ENCODE measurements at regions not wholly inside any gene's neighbourhood (a gene's known extent, or its start where the extent isn't known, plus 50 kb on each side); places are given as distances from the start of the nearest gene placed in this dataset.

GRCh38 chr18:14924226-14924625 lies 176.3 kb downstream of the ANKRD30B start:
- Histone ChIP-seq H3K4me1 (peaks cover 8% of the 10 kb centered on the region), H3K27ac (no peak overlapping the region), H3K36me3 (replicated peaks in 1 of 2; ENCODE audit: insufficient read depth in 1 of 2, low read depth in 2 of 2) (no peaks in the 10 kb centered on the region), H3K4me3 (no peak overlapping the region), H3K27me3 (no peaks in the 10 kb centered on the region), H3K9me3 (no peaks in the 10 kb centered on the region)
- intact Hi-C loops (cut with DNase I): no loop called here
- TF ChIP-seq CTCF (IDR thresholded peaks at IDR 0.05) (no peak), POLR2A (IDR thresholded peaks at IDR 0.05) (no peak)
- no peak for DNase-seq
- 59 to 81% methylated on average over 4 of the region's 4 CpGs for WGBS, 2 donors
- ATAC-seq: no peak

- Histone ChIP-seq H3K9me3 (no peaks in the 10 kb centered on the region), H3K27me3 (no peaks in the 10 kb centered on the region), H3K4me1 (no peaks in the 10 kb centered on the region), H3K4me3 (no peak overlapping the region), H3K36me3 (replicated peaks in 1 of 2; ENCODE audit: insufficient read depth in 1 of 2, low read depth in 2 of 2) (no peaks in the 10 kb centered on the region), H3K27ac (no peak overlapping the region)
- intact Hi-C loops (cut with DNase I): no loop called here
- ATAC-seq (no peak), DNase-seq (no peak)
- TF ChIP-seq CTCF (IDR thresholded peaks at IDR 0.05): no peak
- TF ChIP-seq POLR2A (IDR thresholded peaks at IDR 0.05): no peak
- 64 to 73% methylated on average over 3 of the region's 3 CpGs for WGBS, 2 donors
These were observed 177.3 kb downstream of the ANKRD30B start for GRCh38 chr18:14925281-14925709.

GRCh38 chr18:14927701-14928100 lies 179.7 kb downstream of the ANKRD30B start:
- WGBS, 2 donors: 60 to 63% methylated on average over 3 of the region's 3 CpGs
- intact Hi-C loops (cut with DNase I): no loop called here
- no peaks in the 10 kb centered on the region for H3K9me3 ChIP-seq

GRCh38 chr18:14928396-14928795 lies 180.4 kb downstream of the ANKRD30B start:
- intact Hi-C loops (cut with DNase I): no loop called here

More at GRCh38 chr18:14927701-14928100, 179.7 kb downstream of the ANKRD30B start:
- Histone ChIP-seq H3K36me3 (replicated peaks in 1 of 2; ENCODE audit: insufficient read depth in 1 of 2, low read depth in 2 of 2) (no peaks in the 10 kb centered on the region), H3K27me3 (no peaks in the 10 kb centered on the region), H3K4me1 (no peaks in the 10 kb centered on the region), H3K4me3 (no peak overlapping the region), H3K27ac (no peak overlapping the region)
- DNase-seq (no peak), ATAC-seq (no peak)
- no peak for TF ChIP-seq CTCF (IDR thresholded peaks at IDR 0.05)
- TF ChIP-seq POLR2A (IDR thresholded peaks at IDR 0.05): no peak

More at GRCh38 chr18:14928396-14928795, 180.4 kb downstream of the ANKRD30B start:
- Histone ChIP-seq H3K4me1 (no peaks in the 10 kb centered on the region), H3K36me3 (replicated peaks in 1 of 2; ENCODE audit: insufficient read depth in 1 of 2, low read depth in 2 of 2) (no peaks in the 10 kb centered on the region), H3K9me3 (no peaks in the 10 kb centered on the region), H3K27ac (no peak overlapping the region), H3K27me3 (no peaks in the 10 kb centered on the region), H3K4me3 (no peak overlapping the region)
- DNase-seq: no peak
- TF ChIP-seq POLR2A (IDR thresholded peaks at IDR 0.05): no peak
- TF ChIP-seq CTCF (IDR thresholded peaks at IDR 0.05): no peak
- 61 to 74% methylated on average over 6 of the region's 6 CpGs for WGBS, 2 donors
- ATAC-seq: no peak
